ENCODE measurements at regions not wholly inside any gene's neighbourhood (a gene's known extent, or its start where the extent isn't known, plus 50 kb on each side); places are given as distances from the start of the nearest gene placed in this dataset.

- no peak for TF ChIP-seq CTCF (conservative IDR thresholded peaks at IDR 0.05; ENCODE audit: low read depth, low read length)
- no peak for TF ChIP-seq EZH2 (IDR thresholded peaks at IDR 0.05; ENCODE audit: borderline replicate concordance, low read depth, low read length, poor library complexity, severe bottlenecking)
Measured at GRCh38 chr9:73049280-73049679, 96.4 kb upstream of the ALDH1A1 start.
